Stimulated activated effector memory CD8-positive, alpha-beta T cell treated with anti-CD3 and anti-CD28 coated beads, Interleukin-12 subunit alpha, Interleukin-12 subunit beta, amount 100 ng/mL, for 72 hours (primary cell): ENCODE measurements at regions not wholly inside any gene's neighbourhood (a gene's known extent, or its start where the extent isn't known, plus 50 kb on each side); places are given as distances from the start of the nearest gene placed in this dataset.
A peak's percentile ranks its signal among the peaks of the same experiment; 100 is the strongest.
"Not testable (repeated sequence)": the region's sequence is repeated elsewhere in the genome, so short reads cannot be mapped to it uniquely, and the experiment has no call there.

Experiments
- ATAC-seq: fragments of 150-1000 bp; cut with Tn5 transposase; 2 replicates; pipeline ENCODE4 v1.10.0; 2021
- DNase-seq, 2 donors: peaks; one replicate each; pipeline ENCODE4 v3.0.0; 2021 to 2022; ENCODE audit warnings: low spot score in 2 of 2
- H3K27ac Mint-ChIP-seq: one replicate; pipeline ENCODE4 v1.8.0; 2022; ENCODE audit warnings: mild to moderate bottlenecking, mixed read lengths
- H3K36me3 Mint-ChIP-seq: one replicate; pipeline ENCODE4 v1.8.0; 2022; ENCODE audit warnings: mild to moderate bottlenecking, mixed read lengths
- H3K4me1 Mint-ChIP-seq: one replicate; pipeline ENCODE4 v1.8.0; 2022; ENCODE audit warnings: mixed read lengths
- H3K4me3 Mint-ChIP-seq: one replicate; pipeline ENCODE4 v1.8.0; 2022; ENCODE audit warnings: mild to moderate bottlenecking, mixed read lengths
- H3K9me3 Mint-ChIP-seq: one replicate; pipeline ENCODE4 v1.8.0; 2022; ENCODE audit warnings: mixed read lengths

DNA sequence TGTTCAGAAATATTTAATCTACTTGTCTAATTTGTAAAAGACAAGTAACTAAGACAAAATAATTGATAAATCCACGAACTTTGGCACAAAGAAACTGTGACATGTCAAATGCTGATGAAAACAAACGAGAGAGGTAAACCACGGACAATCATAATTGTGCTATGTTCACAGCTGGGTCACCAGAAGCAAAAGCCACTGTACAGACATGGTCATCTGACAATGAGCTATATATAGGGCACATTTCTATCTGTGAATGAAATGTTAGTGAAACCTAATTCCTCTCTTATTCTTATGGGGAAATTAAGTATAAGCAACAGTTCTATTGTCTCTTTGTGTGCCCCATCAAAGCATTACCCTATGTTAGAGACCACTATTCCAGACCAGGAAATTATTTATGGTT lies 444.0 kb upstream of the TRAM1L1 start:
- peaks cover 13% of the 10 kb centered on the region for H3K9me3 Mint-ChIP-seq
- no peak overlapping the region for H3K4me3 Mint-ChIP-seq
- no peaks in the 10 kb centered on the region for H3K4me1 Mint-ChIP-seq
- H3K27ac Mint-ChIP-seq = no peak overlapping the region
- DNase-seq (no peak), ATAC-seq (no peak)
- H3K36me3 Mint-ChIP-seq = no peaks in the 10 kb centered on the region

DNA sequence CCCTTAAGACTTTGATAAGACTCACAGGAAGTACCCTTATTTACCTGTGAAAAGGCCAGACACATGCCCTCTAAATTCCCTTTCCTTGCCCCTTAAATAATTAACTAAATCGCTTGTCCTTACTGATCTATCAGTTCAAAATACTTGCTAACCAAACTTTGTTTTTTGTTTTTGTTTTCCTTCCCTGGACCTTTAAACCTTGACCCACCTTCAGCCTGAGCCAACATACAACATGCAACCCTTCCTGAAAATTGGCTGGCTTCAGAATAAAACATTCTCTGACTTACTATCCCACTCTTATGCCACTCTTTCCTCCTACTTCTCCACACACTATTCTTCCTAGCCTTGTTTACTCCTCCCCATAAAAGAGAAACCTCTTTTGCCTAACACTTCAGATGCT lies 448.1 kb upstream of the TRAM1L1 start:
- Mint-ChIP-seq H3K4me3 (no peak overlapping the region), H3K4me1 (no peaks in the 10 kb centered on the region), H3K27ac (no peak overlapping the region), H3K36me3 (no peaks in the 10 kb centered on the region), H3K9me3 (peaks cover 16% of the 10 kb centered on the region)
- ATAC-seq = no peak
- no peak for DNase-seq

DNA sequence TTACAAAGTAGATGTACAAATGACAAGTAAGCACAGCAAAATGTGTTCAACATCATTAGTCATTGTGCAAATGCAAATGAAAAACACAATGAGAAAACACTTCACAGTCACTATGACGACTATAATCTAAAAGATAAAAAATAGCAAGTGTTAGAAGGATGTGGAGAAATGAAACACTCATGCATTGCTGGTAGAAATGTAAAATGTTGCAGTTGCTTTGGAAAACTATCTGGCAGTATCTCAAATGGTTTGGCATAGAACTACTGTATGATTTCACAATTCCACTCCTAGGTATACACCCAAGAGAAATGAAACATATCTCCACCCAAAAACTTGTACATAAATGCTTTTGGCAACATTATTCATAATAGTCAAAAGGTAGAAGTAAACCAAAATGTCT lies 459.7 kb upstream of the TRAM1L1 start:
- no peak overlapping the region for H3K27ac Mint-ChIP-seq
- ATAC-seq (no peak), DNase-seq (no peak)
- no peaks in the 10 kb centered on the region for H3K36me3 Mint-ChIP-seq
- H3K4me3 Mint-ChIP-seq = no peak overlapping the region
- H3K4me1 Mint-ChIP-seq = no peaks in the 10 kb centered on the region
- peaks cover 11% of the 10 kb centered on the region for H3K9me3 Mint-ChIP-seq

DNA sequence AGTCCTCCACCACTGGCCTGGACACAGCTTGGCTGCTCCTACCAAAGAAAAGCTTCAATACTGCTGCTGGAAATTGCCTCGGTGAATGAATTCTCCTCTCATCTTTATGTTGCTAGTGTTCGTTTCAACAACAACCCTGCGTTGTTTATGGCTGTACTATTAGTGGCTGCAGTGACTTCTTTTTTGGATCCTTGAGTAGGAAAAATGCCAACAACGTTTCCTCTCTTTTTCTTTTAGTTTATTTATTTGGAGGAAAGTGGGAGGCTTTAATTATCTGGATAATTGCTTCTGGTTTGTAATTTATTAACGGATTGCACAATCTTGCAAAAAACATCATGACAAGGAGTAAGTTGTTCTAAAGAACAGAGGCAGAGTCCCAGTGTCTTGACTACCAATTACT lies 464.1 kb upstream of the TRAM1L1 start:
- no peak for DNase-seq
- H3K36me3 Mint-ChIP-seq = no peaks in the 10 kb centered on the region
- no peak overlapping the region for H3K4me3 Mint-ChIP-seq
- peaks cover 21% of the 10 kb centered on the region for H3K9me3 Mint-ChIP-seq
- ATAC-seq = no peak
- H3K4me1 Mint-ChIP-seq = no peaks in the 10 kb centered on the region
- no peak overlapping the region for H3K27ac Mint-ChIP-seq

DNA sequence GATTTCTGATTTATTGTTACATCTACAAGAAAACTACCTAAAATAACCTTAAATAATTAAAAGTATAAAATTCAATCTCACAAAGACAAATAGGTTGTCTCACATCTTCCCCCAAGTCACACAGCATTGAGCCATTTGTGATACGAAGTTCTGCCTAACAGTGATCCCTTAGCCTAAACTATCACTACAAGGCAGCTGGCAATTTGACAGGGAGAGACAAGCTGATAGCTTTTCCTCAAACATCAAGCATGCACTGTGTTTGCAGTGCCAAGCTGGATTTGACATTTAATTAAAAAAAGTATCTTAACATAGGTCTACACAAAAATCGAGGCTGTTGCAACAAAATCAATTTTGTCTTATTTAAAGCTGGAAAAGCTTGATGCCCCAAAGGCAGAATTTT lies 464.7 kb upstream of the TRAM1L1 start:
- peaks cover 21% of the 10 kb centered on the region for H3K9me3 Mint-ChIP-seq
- H3K4me1 Mint-ChIP-seq = no peaks in the 10 kb centered on the region
- no peak overlapping the region for H3K4me3 Mint-ChIP-seq
- no peaks in the 10 kb centered on the region for H3K36me3 Mint-ChIP-seq
- DNase-seq = no peak
- no peak for ATAC-seq
- H3K27ac Mint-ChIP-seq = no peak overlapping the region

DNA sequence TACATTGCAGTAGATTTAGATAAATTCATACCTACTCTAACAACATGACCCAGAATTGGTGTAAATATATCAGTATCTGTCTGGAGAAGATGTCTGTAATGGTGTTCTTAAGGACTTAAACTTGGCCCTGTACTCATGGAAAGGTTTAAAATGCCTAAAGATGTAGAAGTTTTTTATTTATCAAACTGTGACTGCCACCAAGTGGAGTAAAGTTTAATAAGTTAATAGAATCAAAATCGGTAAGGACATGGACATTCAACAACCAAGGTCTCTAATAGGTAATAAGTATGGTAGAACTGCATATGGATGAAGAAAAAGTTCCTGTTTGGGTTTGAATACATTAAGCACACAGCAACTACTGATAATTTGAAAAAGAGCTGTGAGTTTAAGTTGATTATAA lies 474.0 kb upstream of the NDST3 start:
- no peak for DNase-seq
- Mint-ChIP-seq H3K27ac (no peak overlapping the region), H3K9me3 (peaks cover 5% of the 10 kb centered on the region), H3K4me1 (no peaks in the 10 kb centered on the region), H3K4me3 (no peak overlapping the region), H3K36me3 (no peaks in the 10 kb centered on the region)
- no peak for ATAC-seq

DNA sequence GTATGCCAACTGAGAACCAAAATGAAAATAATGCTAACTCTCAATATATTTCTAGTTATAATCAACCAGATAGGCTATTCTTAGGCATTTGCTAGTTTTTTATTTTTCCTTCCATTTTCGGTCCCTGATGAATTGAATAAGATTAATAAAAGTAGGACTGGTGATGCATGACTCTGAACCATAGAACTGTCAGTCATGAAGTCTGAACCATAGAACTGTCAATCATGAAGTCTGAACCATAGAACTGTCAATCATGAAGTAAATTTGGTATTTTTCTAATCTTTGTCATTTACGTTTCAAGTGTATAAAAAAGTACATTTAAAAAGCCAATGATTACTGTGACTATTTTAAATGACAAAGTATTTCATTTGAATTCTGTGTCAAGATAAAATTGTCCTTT lies 460.2 kb upstream of the NDST3 start:
- DNase-seq = no peak
- no peaks in the 10 kb centered on the region for H3K36me3 Mint-ChIP-seq
- H3K9me3 Mint-ChIP-seq = peaks cover 7% of the 10 kb centered on the region
- ATAC-seq = no peak
- no peak overlapping the region for H3K4me3 Mint-ChIP-seq
- no peaks in the 10 kb centered on the region for H3K4me1 Mint-ChIP-seq
- H3K27ac Mint-ChIP-seq = no peak overlapping the region

DNA sequence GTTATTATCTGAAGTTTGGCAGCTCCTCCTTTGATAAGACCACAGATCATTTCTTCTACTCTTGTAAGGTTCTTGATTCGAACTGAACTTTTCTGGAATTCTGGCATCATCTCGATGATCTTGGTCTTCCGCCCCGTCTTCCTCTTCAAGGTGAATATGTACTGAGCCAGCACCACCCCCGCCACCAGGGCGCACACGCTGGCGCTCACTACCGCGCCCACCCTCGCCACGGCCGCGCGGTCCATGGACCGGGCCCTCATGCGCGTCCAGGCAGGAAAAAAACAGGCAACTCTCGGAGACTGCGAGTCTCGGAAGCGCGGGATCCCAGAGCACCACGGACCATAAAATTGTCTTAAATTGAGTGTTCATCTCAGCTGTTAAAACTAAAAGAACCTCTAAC lies 458.4 kb upstream of the NDST3 start:
- Mint-ChIP-seq H3K27ac (no peak overlapping the region), H3K4me3 (no peak overlapping the region), H3K9me3 (peaks cover 7% of the 10 kb centered on the region), H3K36me3 (no peaks in the 10 kb centered on the region), H3K4me1 (no peaks in the 10 kb centered on the region)
- ATAC-seq (peak; percentile 49), DNase-seq (no peak)

DNA sequence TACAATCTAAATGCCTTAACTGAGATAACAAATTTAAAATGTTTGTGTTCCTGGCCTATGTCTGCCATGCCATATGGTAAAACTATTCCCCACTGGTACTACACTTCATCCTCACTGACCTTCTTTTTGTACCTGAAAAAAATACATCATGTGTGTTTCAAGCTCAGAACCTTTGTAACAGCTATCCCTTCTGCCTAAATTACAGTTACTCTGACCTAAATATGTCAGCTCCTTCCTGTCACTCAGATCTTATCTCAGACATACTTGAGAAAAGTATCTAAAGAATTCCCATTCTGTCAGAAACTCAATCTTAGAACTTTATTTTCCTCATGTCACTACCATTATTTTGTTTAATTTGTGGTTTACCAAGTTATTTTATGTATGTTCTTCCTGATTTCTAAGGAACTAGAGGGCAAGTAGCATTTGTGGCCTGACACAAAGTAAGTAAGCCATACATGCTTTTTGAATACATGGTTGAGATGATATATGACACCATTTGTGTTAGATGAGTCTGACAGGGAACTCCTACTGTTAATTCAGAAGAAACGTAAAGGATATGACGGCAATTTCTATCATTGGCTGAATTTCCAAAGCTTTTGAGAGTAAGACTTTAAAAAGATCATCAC lies 456.5 kb upstream of the NDST3 start:
- Mint-ChIP-seq H3K9me3 (peaks cover 2% of the 10 kb centered on the region), H3K4me3 (no peak overlapping the region), H3K4me1 (no peaks in the 10 kb centered on the region), H3K27ac (no peak overlapping the region), H3K36me3 (no peaks in the 10 kb centered on the region)
- DNase-seq = no peak
- no peak for ATAC-seq

DNA sequence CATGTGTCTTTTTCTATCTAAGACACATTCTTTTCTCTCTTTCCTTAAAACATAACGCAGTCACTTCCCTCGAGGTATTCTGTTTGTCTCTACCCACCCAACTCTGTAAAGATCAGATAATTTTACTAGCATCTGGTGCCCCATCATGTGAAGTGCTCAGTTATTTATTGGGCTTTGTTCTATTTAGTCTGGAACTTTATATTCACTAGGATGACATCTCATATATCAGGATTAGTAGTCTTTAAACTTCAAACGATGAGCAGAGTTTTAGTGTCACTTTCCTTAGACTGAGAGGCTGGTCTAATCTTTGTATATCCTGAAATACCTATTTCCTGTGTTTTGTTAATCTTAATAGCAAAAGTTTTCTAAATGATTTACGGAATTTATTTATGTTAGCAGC lies 445.5 kb upstream of the NDST3 start:
- no peak overlapping the region for H3K4me3 Mint-ChIP-seq
- no peaks in the 10 kb centered on the region for H3K4me1 Mint-ChIP-seq
- ATAC-seq (no peak), DNase-seq (no peak)
- H3K27ac Mint-ChIP-seq = no peak overlapping the region
- H3K9me3 Mint-ChIP-seq = peaks cover 6% of the 10 kb centered on the region
- no peaks in the 10 kb centered on the region for H3K36me3 Mint-ChIP-seq

DNA sequence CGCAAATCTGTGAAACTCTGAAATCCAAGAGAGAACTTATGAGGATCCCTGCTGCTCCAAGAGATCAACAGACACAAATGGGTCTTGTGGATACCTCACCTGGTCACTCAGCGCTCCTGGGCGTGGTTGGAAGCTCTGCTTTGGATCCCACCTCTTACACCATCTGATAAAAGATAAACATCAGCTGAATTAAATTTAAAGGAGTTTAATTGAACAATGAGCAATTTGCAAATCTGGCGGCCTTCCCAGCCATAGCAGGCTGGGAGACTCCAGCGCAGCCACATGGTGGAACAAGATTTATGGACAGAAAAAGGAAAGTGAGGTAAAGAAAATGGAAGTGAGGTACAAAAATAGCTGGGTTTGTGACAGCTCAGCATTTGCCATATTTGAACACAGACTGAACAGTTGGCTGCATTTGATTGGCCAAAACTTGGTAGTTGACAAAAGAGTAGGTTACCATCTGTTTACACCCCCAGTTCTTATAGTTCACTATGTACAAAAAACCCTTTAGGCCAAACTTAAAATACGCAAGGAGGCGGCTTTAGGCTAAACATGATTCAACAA lies 437.3 kb upstream of the NDST3 start:
- no peak overlapping the region for H3K27ac Mint-ChIP-seq
- no peak overlapping the region for H3K4me3 Mint-ChIP-seq
- H3K9me3 Mint-ChIP-seq = peaks cover 4% of the 10 kb centered on the region
- no peaks in the 10 kb centered on the region for H3K4me1 Mint-ChIP-seq
- DNase-seq = no peak
- ATAC-seq = no peak
- no peaks in the 10 kb centered on the region for H3K36me3 Mint-ChIP-seq

DNA sequence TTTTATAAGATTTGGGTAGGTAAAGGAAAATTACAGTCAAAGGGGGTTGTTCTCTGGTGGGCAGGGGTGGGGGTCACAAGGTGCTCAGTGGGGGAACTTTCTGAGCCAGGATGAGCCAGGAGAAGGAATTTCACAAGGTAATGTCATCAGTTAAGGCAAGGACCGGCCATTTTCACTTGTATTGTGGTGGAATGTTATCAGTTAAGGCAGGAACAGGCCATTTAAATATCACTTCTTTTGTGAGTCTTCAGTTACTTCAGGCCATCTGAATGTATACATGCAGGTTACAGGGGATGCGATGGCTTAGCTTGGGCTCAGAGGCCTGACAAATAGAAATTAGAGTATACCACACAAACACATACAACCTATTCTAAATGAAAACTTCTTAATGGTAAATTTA lies 434.9 kb upstream of the NDST3 start:
- not testable (repeated sequence) for H3K9me3 Mint-ChIP-seq, ATAC-seq, H3K27ac Mint-ChIP-seq, H3K4me3 Mint-ChIP-seq, H3K36me3 Mint-ChIP-seq, DNase-seq, H3K4me1 Mint-ChIP-seq

DNA sequence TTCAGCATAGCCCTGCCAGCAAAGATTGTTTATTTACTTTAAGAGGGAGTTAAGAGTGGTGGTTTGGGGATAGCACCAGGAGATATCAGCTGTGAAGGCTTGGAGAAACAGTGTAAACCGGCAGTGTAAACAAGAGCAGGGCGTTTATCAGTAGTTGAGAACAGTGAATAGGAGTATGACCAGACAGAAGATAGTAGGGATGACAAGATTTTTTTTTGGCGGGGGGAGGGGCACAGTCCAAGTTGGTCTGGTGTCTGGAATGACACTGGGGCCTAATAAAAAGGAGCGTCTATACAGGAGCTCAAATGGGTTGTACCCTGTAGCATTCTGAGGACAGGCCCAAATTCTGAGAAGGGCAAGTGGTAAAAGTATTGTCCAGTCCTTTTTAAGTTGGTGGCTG lies 433.4 kb upstream of the NDST3 start:
- H3K4me1 Mint-ChIP-seq, H3K4me3 Mint-ChIP-seq, ATAC-seq, H3K27ac Mint-ChIP-seq, H3K36me3 Mint-ChIP-seq, DNase-seq, H3K9me3 Mint-ChIP-seq: not testable (repeated sequence)

DNA sequence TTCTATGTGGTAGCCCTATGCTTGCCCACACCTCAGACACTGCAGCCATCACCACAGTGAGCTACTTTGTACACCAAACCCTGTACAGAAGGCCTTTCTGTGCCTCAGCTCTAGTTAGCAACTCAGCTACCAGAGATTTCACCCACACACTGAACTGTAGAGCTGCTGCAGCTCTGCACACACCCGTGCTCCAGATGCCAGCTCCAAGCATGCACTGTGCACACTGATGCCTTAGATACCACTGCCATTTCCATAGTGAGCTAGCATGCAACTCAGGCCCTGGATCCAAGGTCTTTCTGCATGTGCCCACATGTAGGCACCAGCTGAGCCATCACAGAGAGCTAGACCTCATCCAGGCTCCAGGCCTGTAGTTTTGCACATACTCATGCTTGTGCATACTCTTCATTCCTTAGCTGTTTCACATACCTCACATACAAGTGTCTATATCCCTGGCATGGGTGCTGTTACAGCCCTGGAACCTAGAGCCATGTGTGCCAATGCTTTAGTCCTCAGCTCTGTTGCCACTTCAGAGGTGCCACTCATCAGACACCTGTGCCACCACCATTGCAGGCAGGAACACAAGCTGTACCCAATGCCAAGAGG lies 423.5 kb upstream of the NDST3 start:
- Mint-ChIP-seq H3K36me3 (no peaks in the 10 kb centered on the region), H3K27ac (no peak overlapping the region), H3K9me3 (peaks cover 22% of the 10 kb centered on the region)

DNA sequence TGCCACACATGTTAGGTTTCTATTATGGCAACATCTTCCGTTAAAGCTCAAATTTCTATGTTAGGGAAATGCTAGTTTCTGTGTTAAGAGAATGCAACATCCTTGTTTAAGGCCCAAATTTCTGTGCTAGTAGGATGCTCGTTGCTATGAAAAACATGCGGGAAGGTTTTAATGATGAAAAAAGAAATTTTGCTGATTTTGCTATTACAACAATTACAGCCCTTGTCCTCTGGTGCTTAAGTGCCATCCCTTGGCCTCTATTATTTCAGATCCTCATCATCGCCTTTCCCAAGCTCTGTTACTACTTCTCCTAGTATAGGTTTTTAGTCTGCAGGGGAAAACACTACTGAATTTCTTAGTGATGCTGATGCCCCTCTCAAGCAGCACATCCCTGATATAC lies 412.6 kb upstream of the NDST3 start:
- Mint-ChIP-seq H3K9me3 (peaks cover 10% of the 10 kb centered on the region), H3K4me1 (no peaks in the 10 kb centered on the region), H3K4me3 (no peak overlapping the region), H3K36me3 (no peaks in the 10 kb centered on the region), H3K27ac (no peak overlapping the region)
- DNase-seq (no peak), ATAC-seq (no peak)

More for the DNA sequence above, 423.5 kb upstream of the NDST3 start:
- DNase-seq = no peak
- no peaks in the 10 kb centered on the region for H3K4me1 Mint-ChIP-seq
- H3K4me3 Mint-ChIP-seq = no peak overlapping the region
- no peak for ATAC-seq

DNA sequence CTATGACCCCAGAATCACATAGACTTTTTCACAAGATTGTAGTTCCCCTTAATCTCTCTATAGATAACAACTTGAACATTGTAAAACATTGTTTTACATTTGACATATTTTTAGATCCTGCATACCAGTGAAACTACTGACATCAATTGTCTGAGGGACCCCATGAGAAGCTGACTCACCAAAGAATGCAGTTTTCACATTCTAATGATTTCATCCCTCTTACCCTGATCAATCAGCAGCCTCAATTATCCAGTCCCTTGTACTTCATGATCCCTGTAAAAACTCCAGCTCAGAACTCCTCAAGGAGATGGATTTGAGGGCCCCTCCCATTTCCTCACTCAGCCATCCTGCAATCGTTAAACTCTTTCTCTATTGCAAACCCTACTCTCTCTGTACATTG lies 411.0 kb upstream of the NDST3 start:
- Mint-ChIP-seq H3K4me1 (no peaks in the 10 kb centered on the region), H3K36me3 (no peaks in the 10 kb centered on the region), H3K27ac (no peak overlapping the region), H3K4me3 (no peak overlapping the region), H3K9me3 (peaks cover 10% of the 10 kb centered on the region)
- DNase-seq (no peak), ATAC-seq (no peak)
